ENCODE measurements at regions not wholly inside any gene's neighbourhood (a gene's known extent, or its start where the extent isn't known, plus 50 kb on each side); places are given as distances from the start of the nearest gene placed in this dataset.

DNA sequence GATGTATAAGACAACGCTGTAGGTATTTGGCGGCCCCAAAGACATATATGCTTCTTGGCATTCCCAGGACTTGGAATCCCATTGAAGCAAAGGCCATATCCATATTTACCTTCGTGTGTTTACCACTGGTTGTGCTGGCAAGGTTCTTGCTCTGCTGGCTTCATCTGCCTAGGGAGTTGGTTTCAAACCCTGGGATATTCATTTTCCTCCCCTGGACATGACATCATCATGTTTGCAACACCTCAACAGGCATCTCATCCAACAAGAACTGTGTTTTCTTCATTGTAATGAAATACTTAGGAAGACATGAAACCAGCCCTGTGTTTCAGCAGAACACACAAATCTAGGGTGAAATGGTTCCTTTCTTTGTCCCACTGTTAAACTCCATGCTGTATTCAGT is 77.9 kb upstream of the PHLPP1 start:
- WGBS, 2 donors: 86 to 93% methylated on average over 3 of the region's 3 CpGs
- Histone ChIP-seq H3K36me3 (no peaks in the 10 kb centered on the region), H3K4me1 (no peaks in the 10 kb centered on the region), H3K27me3 (no peaks in the 10 kb centered on the region), H3K4me3 (no peak overlapping the region), H3K27ac (no peak overlapping the region), H3K9me3 (no peaks in the 10 kb centered on the region)
- TF ChIP-seq POLR2A (IDR thresholded peaks at IDR 0.05) (no peak), EP300 (IDR thresholded peaks at IDR 0.05) (no peak)
- TF ChIP-seq, protein P1, sequence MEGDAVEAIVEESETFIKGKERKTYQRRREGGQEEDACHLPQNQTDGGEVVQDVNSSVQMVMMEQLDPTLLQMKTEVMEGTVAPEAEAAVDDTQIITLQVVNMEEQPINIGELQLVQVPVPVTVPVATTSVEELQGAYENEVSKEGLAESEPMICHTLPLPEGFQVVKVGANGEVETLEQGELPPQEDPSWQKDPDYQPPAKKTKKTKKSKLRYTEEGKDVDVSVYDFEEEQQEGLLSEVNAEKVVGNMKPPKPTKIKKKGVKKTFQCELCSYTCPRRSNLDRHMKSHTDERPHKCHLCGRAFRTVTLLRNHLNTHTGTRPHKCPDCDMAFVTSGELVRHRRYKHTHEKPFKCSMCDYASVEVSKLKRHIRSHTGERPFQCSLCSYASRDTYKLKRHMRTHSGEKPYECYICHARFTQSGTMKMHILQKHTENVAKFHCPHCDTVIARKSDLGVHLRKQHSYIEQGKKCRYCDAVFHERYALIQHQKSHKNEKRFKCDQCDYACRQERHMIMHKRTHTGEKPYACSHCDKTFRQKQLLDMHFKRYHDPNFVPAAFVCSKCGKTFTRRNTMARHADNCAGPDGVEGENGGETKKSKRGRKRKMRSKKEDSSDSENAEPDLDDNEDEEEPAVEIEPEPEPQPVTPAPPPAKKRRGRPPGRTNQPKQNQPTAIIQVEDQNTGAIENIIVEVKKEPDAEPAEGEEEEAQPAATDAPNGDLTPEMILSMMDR (IDR thresholded peaks at IDR 0.05): no peak
- DNase-seq (ENCODE audit: low spot score in 2 of 2): no peak

DNA sequence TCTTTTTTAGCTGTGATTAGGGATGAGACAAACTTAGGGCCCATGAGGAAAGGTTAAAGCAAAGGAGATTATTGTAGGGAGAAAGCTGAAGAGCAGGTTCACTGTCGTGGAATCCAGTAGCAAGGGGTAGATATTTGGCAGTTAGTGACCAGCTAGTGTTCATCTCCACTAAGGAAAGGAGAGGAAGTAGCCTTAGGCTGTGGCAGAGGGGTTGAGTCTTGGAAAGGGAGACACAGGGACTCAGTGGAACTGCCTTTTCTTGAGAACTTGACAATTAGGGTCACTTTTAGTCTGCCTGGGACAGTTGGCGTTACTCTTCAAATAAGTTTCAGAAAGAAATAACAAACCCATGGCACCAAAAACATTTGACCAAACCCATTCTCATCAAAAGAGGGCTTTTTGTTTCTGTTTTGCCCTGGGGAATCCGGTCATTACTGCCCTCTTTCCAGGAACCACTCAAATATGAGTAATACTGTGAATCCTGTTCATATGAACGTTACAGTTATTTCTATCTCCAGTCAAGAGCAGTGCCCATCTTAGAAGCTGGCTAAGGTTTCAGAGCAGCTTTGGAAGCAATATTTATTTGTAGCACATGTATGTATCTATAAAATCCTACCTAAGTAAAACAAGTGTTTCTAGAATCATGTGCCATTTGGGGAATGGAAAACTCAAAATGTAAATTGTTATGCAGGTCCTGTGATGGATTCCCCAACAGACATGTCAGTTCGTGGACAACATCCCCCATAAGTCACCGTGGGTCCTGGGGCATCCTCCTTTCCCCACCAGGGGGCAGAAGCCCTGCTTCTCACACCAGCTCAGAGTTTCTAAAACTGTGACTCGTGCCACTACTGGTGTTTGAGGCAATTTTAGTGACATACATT is 77.3 kb upstream of the PHLPP1 start:
- Histone ChIP-seq H3K36me3 (no peaks in the 10 kb centered on the region), H3K4me3 (no peak overlapping the region), H3K9me3 (no peaks in the 10 kb centered on the region), H3K27ac (no peak overlapping the region), H3K4me1 (no peaks in the 10 kb centered on the region), H3K27me3 (no peaks in the 10 kb centered on the region)
- 59 to 69% methylated on average over 7 of the region's 7 CpGs for WGBS, 2 donors
- TF ChIP-seq, protein P1 (IDR thresholded peaks at IDR 0.05): peak in 3 of 5 experiments; percentile 10 to 36 (median 16)
- TF ChIP-seq POLR2A (IDR thresholded peaks at IDR 0.05): no peak
- TF ChIP-seq EP300 (IDR thresholded peaks at IDR 0.05): no peak
- DNase-seq (ENCODE audit: low spot score in 2 of 2): no peak

DNA sequence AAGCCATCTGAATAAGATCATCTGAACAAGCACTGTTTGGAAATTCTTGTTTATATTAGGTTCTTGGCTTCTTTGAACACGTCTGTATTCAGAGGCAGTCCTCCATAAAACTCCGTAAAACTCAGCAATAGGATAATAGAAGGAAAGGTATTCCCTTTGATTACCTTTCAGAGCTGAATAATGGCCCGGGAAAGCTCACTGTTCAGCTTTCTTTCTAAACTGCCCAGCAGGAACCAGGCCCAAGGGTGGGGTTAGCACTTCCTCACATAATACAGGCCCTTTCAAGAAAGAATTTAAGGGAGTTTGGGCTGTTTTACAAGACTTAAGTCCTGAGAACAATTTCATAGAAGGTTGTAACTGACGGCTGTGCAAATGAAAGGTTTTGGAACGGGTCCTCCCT is 72.2 kb upstream of the PHLPP1 start:
- Histone ChIP-seq H3K4me1 (no peaks in the 10 kb centered on the region), H3K4me3 (no peak overlapping the region), H3K27ac (no peak overlapping the region), H3K36me3 (no peaks in the 10 kb centered on the region), H3K9me3 (peaks cover 0 to 11% (median 0%) of the 10 kb centered on the region in 4 donors), H3K27me3 (no peaks in the 10 kb centered on the region)
- no peak for DNase-seq (ENCODE audit: low spot score in 2 of 2)
- TF ChIP-seq, protein P1 (IDR thresholded peaks at IDR 0.05): no peak
- TF ChIP-seq EP300 (IDR thresholded peaks at IDR 0.05) (no peak), POLR2A (IDR thresholded peaks at IDR 0.05) (no peak)
- WGBS, 2 donors: 21 to 41% methylated on average over 5 of the region's 5 CpGs

DNA sequence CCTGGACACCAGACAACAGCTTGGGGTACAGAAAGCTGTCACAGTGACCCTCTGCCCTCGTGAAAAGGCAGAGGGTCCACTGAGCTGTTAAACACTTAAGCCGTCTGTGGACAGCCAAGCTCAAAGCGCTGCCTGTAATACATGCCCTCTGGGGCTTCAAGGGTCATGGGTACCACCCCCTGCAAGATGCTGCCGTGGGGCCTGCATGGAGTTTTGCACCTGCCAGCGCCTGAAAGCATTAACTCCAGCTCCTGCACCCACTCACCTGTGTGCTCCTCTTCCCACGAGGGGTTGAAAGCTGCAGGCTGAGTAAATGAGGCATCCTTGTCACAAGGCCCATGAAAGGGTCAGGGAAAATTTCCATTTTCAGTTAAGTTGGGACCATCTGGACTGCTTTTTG is 70.6 kb upstream of the PHLPP1 start:
- no peaks in the 10 kb centered on the region for H3K4me1 ChIP-seq
- TF ChIP-seq POLR2A (IDR thresholded peaks at IDR 0.05): no peak
- H3K9me3 ChIP-seq: peaks cover 0 to 11% (median 0%) of the 10 kb centered on the region in 4 donors
- H3K27ac ChIP-seq: no peak overlapping the region
- 80 to 83% methylated on average over 6 of the region's 6 CpGs for WGBS, 2 donors
- H3K4me3 ChIP-seq: no peak overlapping the region
- DNase-seq (ENCODE audit: low spot score in 2 of 2): no peak
- no peaks in the 10 kb centered on the region for H3K36me3 ChIP-seq
- H3K27me3 ChIP-seq: no peaks in the 10 kb centered on the region

DNA sequence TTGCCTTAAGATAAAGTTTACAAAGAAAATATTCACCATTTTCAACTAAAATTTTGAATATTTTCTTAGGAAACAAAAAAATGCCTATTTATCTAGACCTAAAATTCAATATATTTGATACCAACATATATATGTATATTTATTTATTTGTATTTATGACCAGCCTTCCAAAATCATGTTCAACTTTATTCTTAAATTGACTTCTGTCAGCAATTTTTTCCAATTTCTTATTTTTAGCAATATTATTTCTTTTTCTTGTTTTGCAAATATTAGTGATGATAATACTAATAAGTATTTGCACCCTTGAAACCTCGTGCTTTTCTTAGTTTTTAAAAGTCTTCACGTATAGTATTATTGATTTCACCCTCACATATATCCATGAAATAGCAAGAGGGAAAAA is 68.2 kb upstream of the PHLPP1 start:
- Histone ChIP-seq H3K4me3 (no peak overlapping the region), H3K27ac (no peak overlapping the region), H3K27me3 (no peaks in the 10 kb centered on the region), H3K9me3 (peaks cover 0 to 11% (median 0%) of the 10 kb centered on the region in 4 donors), H3K4me1 (no peaks in the 10 kb centered on the region), H3K36me3 (no peaks in the 10 kb centered on the region)
- 89 to 93% methylated on average over 2 of the region's 2 CpGs for WGBS, 2 donors
- no peak for DNase-seq (ENCODE audit: low spot score in 2 of 2)
- TF ChIP-seq EP300 (IDR thresholded peaks at IDR 0.05): no peak
- TF ChIP-seq, protein P1 (IDR thresholded peaks at IDR 0.05): no peak
- no peak for TF ChIP-seq POLR2A (IDR thresholded peaks at IDR 0.05)

Data from tibial nerve (tissue), 4 donors.